Parathyroid adenoma (tissue), 2 donors: ENCODE measurements at regions not wholly inside any gene's neighbourhood (a gene's known extent, or its start where the extent isn't known, plus 50 kb on each side); places are given as distances from the start of the nearest gene placed in this dataset.

Experiments used
- H2AFZ ChIP-seq: fragments of 300-600 bp; sonication (generic); one replicate; pipeline ENCODE4 v1.7.0; 2017; ENCODE audit warnings: antibody characterized with exemption, mild to moderate bottlenecking
- H3K27ac ChIP-seq: fragments of 300-600 bp; sonication (generic); one replicate; pipeline ENCODE4 v1.7.0; 2017
- H3K27me3 ChIP-seq: fragments of 300-600 bp; sonication (generic); one replicate; pipeline ENCODE4 v1.7.0; 2017; ENCODE audit warnings: low read length; ENCODE audit not compliant: control insufficient read depth, insufficient read depth
- H3K36me3 ChIP-seq: fragments of 300-600 bp; sonication (generic); one replicate; pipeline ENCODE4 v1.7.0; 2017; ENCODE audit warnings: low read length; ENCODE audit not compliant: control insufficient read depth, insufficient read depth
- H3K4me1 ChIP-seq: fragments of 300-600 bp; sonication (generic); one replicate; pipeline ENCODE4 v1.7.0; 2017; ENCODE audit warnings: control low read depth
- H3K4me2 ChIP-seq: fragments of 300-600 bp; sonication (generic); one replicate; pipeline ENCODE4 v1.7.0; 2017; ENCODE audit warnings: low read length
- H3K4me3 ChIP-seq: fragments of 300-600 bp; sonication (generic); one replicate; pipeline ENCODE4 v1.7.0; 2017; ENCODE audit warnings: low read depth, low read length
- H3K79me2 ChIP-seq: fragments of 300-600 bp; sonication (generic); one replicate; pipeline ENCODE4 v1.7.0; 2017; ENCODE audit warnings: control low read depth
- H3K9ac ChIP-seq: fragments of 300-600 bp; sonication (generic); one replicate; pipeline ENCODE4 v1.7.0; 2017; ENCODE audit warnings: mild to moderate bottlenecking
- H3K9me3 ChIP-seq: fragments of 300-600 bp; sonication (generic); one replicate; pipeline ENCODE4 v1.7.0; 2017; ENCODE audit warnings: low read length; ENCODE audit not compliant: control insufficient read depth
- CTCF ChIP-seq: fragments of 300-600 bp; sonication (generic); IDR thresholded peaks from one replicate; pipeline ENCODE4 v1.7.0; 2017; ENCODE audit warnings: antibody characterized with exemption, mild to moderate bottlenecking
- donor health status: primary hyperparathyroidism.

GRCh38 chr9:115261656-115262081 is 143.7 kb upstream of the TNC start:
- H3K27me3 ChIP-seq, result no peaks in the 10 kb centered on the region
- no peak overlapping the region for H3K4me3 ChIP-seq
- H3K4me1 ChIP-seq, result no peaks in the 10 kb centered on the region
- no peak overlapping the region for H3K4me2 ChIP-seq
- no peaks in the 10 kb centered on the region for H3K36me3 ChIP-seq
- no peak overlapping the region for H3K9ac ChIP-seq
- H3K9me3 ChIP-seq, result no peaks in the 10 kb centered on the region
- H3K79me2 ChIP-seq, result no peaks in the 10 kb centered on the region
- H3K27ac ChIP-seq, result no peak overlapping the region
- TF ChIP-seq CTCF, result no peak
- no peak overlapping the region for H2AFZ ChIP-seq

GRCh38 chr9:115262477-115262876 is 144.5 kb upstream of the TNC start:
- no peak for TF ChIP-seq CTCF
- Histone ChIP-seq H3K36me3 (no peaks in the 10 kb centered on the region), H3K79me2 (no peaks in the 10 kb centered on the region), H3K4me2 (no peak overlapping the region), H3K27me3 (no peaks in the 10 kb centered on the region), H3K27ac (no peak overlapping the region), H3K9ac (no peak overlapping the region), H3K4me3 (no peak overlapping the region), H2AFZ (no peak overlapping the region), H3K4me1 (no peaks in the 10 kb centered on the region), H3K9me3 (no peaks in the 10 kb centered on the region)

GRCh38 chr9:115262952-115263351 is 145.0 kb upstream of the TNC start:
- H3K4me1 ChIP-seq, result no peaks in the 10 kb centered on the region
- no peaks in the 10 kb centered on the region for H3K27me3 ChIP-seq
- no peak overlapping the region for H3K27ac ChIP-seq
- H3K36me3 ChIP-seq, result no peaks in the 10 kb centered on the region
- no peak overlapping the region for H3K4me2 ChIP-seq
- no peak overlapping the region for H3K4me3 ChIP-seq
- no peak overlapping the region for H3K9ac ChIP-seq
- H2AFZ ChIP-seq, result no peak overlapping the region
- TF ChIP-seq CTCF, result no peak
- H3K9me3 ChIP-seq, result no peaks in the 10 kb centered on the region
- H3K79me2 ChIP-seq, result no peaks in the 10 kb centered on the region

GRCh38 chr9:115263371-115264075 is 145.6 kb upstream of the TNC start:
- Histone ChIP-seq H3K9me3 (no peaks in the 10 kb centered on the region), H3K4me2 (no peak overlapping the region), H2AFZ (no peak overlapping the region), H3K4me3 (no peak overlapping the region), H3K27me3 (no peaks in the 10 kb centered on the region), H3K27ac (no peak overlapping the region), H3K9ac (no peak overlapping the region), H3K79me2 (no peaks in the 10 kb centered on the region), H3K36me3 (no peaks in the 10 kb centered on the region), H3K4me1 (no peaks in the 10 kb centered on the region)
- TF ChIP-seq CTCF, result no peak

- no peak overlapping the region for H3K4me2 ChIP-seq
- H3K4me1 ChIP-seq, result no peaks in the 10 kb centered on the region
- no peak for TF ChIP-seq CTCF
- no peak overlapping the region for H3K27ac ChIP-seq
- H3K9ac ChIP-seq, result no peak overlapping the region
- H3K27me3 ChIP-seq, result no peaks in the 10 kb centered on the region
- no peak overlapping the region for H2AFZ ChIP-seq
- H3K4me3 ChIP-seq, result no peak overlapping the region
- no peaks in the 10 kb centered on the region for H3K9me3 ChIP-seq
- no peaks in the 10 kb centered on the region for H3K79me2 ChIP-seq
- H3K36me3 ChIP-seq, result no peaks in the 10 kb centered on the region
Measured at GRCh38 chr9:115264313-115264712, 146.4 kb upstream of the TNC start.
